Liver (tissue), 8 donors: ENCODE measurements at regions not wholly inside any gene's neighbourhood (a gene's known extent, or its start where the extent isn't known, plus 50 kb on each side); places are given as distances from the start of the nearest gene placed in this dataset.
A peak's percentile ranks its signal among the peaks of the same experiment; 100 is the strongest.

Source experiments
- DNase-seq: peaks from one replicate; pipeline ENCODE4 v3.0.0-alpha.2; 2017; ENCODE audit warnings: low spot score
- H3K27ac ChIP-seq, 2 donors: one replicate each; pipeline ENCODE4 v1.7.0; 2013; ENCODE audit warnings: inconsistent platforms in 2 of 2, low read length in 2 of 2, control low read depth in 1 of 2, low read depth in 1 of 2, mild to moderate bottlenecking in 1 of 2
- H3K27me3 ChIP-seq, 4 donors: one replicate each; pipeline versions ENCODE4 v1.6.1 to v1.7.0; 2013; ENCODE audit warnings: low read length in 3 of 4, inconsistent platforms in 1 of 4, mild to moderate bottlenecking in 1 of 4, moderate library complexity in 1 of 4; ENCODE audit not compliant: control insufficient read depth in 4 of 4, insufficient read depth in 4 of 4
- H3K36me3 ChIP-seq, 4 donors: one replicate each; pipeline versions ENCODE4 v1.6.1 to v1.7.0; 2013; ENCODE audit warnings: low read length in 3 of 4, mild to moderate bottlenecking in 3 of 4, low read depth in 1 of 4, moderate library complexity in 1 of 4; ENCODE audit not compliant: control insufficient read depth in 4 of 4, insufficient read depth in 3 of 4
- H3K4me1 ChIP-seq, 4 donors: one replicate each; pipeline versions ENCODE4 v1.6.1 to v1.7.0; 2013; ENCODE audit warnings: low read length in 3 of 4, mild to moderate bottlenecking in 3 of 4, moderate library complexity in 1 of 4; ENCODE audit not compliant: control insufficient read depth in 4 of 4, insufficient read depth in 4 of 4
- H3K4me3 ChIP-seq, 3 donors: one replicate each; pipeline versions ENCODE4 v1.6.1 to v1.7.0; 2013; ENCODE audit warnings: low read length in 3 of 3, control low read depth in 1 of 3, low read depth in 1 of 3, mild to moderate bottlenecking in 1 of 3
- H3K9ac ChIP-seq, 2 donors: one replicate each; pipeline ENCODE4 v1.7.0; 2013; ENCODE audit warnings: low read length in 2 of 2, mild to moderate bottlenecking in 2 of 2, moderate library complexity in 2 of 2, control low read depth in 1 of 2, low read depth in 1 of 2
- H3K9me3 ChIP-seq, 4 donors: one replicate each; pipeline versions ENCODE4 v1.6.1 to v1.7.0; 2013; ENCODE audit warnings: low read length in 3 of 4; ENCODE audit not compliant: control insufficient read depth in 4 of 4
- EGR1 ChIP-seq, 2 donors: IDR thresholded peaks; 2 replicates each; pipeline ENCODE4 v1.6.1; 2016 to 2018; ENCODE audit warnings: antibody characterized with exemption in 2 of 2, low read depth in 2 of 2
- FOXA1 ChIP-seq: IDR thresholded peaks from 2 replicates; pipeline ENCODE4 v1.6.1; 2016; ENCODE audit warnings: antibody characterized with exemption
- FOXA2 ChIP-seq: IDR thresholded peaks from 2 replicates; pipeline ENCODE4 v1.6.1; 2016; ENCODE audit warnings: antibody characterized with exemption
- HNF4A ChIP-seq, 2 donors: conservative IDR thresholded peaks; 2 replicates each; pipeline ENCODE4 v1.6.1; 2016; ENCODE audit warnings: antibody characterized with exemption in 2 of 2, mild to moderate bottlenecking in 2 of 2
- HNF4G ChIP-seq: IDR thresholded peaks from 2 replicates; pipeline ENCODE4 v1.6.1; 2016; ENCODE audit warnings: antibody characterized with exemption
- JUND ChIP-seq, 2 donors: IDR thresholded peaks; 2 replicates each; pipeline ENCODE4 v1.6.1; 2016; ENCODE audit warnings: antibody characterized with exemption in 2 of 2
- NR2F2 ChIP-seq: IDR thresholded peaks from 2 replicates; pipeline ENCODE4 v1.6.1; 2016; ENCODE audit warnings: antibody characterized with exemption
- RAD21 ChIP-seq, 2 donors: IDR thresholded peaks; 2 replicates each; pipeline ENCODE4 v1.6.1; 2016; ENCODE audit warnings: antibody characterized with exemption in 2 of 2, mild to moderate bottlenecking in 2 of 2
- RXRA ChIP-seq, 2 donors: IDR thresholded peaks; 2 replicates each; pipeline ENCODE4 v1.6.1; 2017 to 2018; ENCODE audit warnings: antibody characterized with exemption in 2 of 2, mild to moderate bottlenecking in 1 of 2
- SP1 ChIP-seq: IDR thresholded peaks from 2 replicates; pipeline ENCODE4 v1.6.1; 2018; ENCODE audit warnings: antibody characterized with exemption, mild to moderate bottlenecking
- TAF1 ChIP-seq: conservative IDR thresholded peaks from 2 replicates; pipeline ENCODE4 v1.6.1; 2016; ENCODE audit warnings: antibody characterized with exemption, mild to moderate bottlenecking
- WGBS: extraction: QIAGEN DNeasy Blood & Tissue Kit; methylation state at CpG from one replicate; pipeline ENCODE4 v1.1.7; 2013; 5-methylcytosine and 5-hydroxymethylcytosine counted together
- TF ChIP-seq, protein P1 (sequence below): IDR thresholded peaks from 2 replicates; pipeline ENCODE4 v1.6.1; 2016; ENCODE audit warnings: antibody characterized with exemption
- TF ChIP-seq, protein P2 (sequence below): IDR thresholded peaks from 2 replicates; pipeline ENCODE4 v1.6.1; 2016; ENCODE audit warnings: antibody characterized with exemption
- TF ChIP-seq, protein P3 (sequence below): IDR thresholded peaks from 2 replicates; pipeline ENCODE4 v1.6.1; 2016; ENCODE audit warnings: antibody characterized with exemption
- TF ChIP-seq, protein P4 (sequence below): fragments of 150-350 bp; IDR thresholded peaks from 2 replicates; pipeline ENCODE4 v1.5.1; 2017; ENCODE audit warnings: improper control_type of control experiment, low read depth, low read length; ENCODE audit not compliant: missing input control
- donor health status: healthy.
- donor health status: healthy.
- donor health status: healthy.
- donor health status: healthy.
- donor health status: healthy.

DNA sequence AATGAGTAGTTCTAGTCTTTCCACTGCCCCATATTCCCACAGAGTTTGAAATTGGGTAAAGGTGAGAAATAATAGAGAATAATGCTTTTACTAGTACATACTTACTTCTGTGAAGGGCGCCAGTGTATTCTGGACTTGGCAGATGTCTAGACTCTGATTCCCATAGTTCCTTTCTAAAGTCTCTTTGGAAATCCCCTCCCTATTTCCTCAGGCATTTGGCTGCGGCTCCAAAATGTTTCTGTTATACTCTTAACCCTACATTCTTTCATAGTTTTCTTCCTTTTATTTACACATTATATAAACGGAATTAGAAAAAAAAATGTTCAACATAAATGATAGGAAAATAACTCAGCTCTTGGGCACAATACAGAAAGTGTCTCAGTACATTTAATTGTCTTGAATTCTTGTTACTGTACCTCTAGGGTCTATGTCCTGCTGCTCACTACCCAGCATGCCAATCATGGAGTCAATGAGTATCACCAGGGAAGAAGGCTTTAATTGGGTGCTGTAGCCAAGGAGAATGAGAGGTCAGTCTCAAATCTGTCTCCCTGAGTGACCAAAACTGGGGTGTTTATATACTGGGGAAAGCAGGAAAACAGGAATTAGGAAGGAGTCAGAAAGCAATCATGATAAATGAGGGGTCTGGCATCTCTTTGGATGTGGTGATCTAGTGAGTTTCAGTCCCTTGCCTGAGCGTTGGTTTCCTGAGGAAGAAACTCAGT is 147.8 kb upstream of the MMADHC start:
- 78% methylated on average over 4 of the region's 4 CpGs for WGBS
- H3K4me3 ChIP-seq = no peak overlapping the region
- TF ChIP-seq TAF1 (no peak), JUND (IDR thresholded peaks at IDR 0.05) (no peak), FOXA1 (no peak), FOXA2 (no peak), HNF4A (conservative IDR thresholded peaks at IDR 0.05) (no peak), HNF4G (no peak), EGR1 (IDR thresholded peaks at IDR 0.05; ENCODE audit: low read depth in 2 of 2) (no peak), RXRA (IDR thresholded peaks at IDR 0.05) (no peak), NR2F2 (no peak), SP1 (no peak)
- TF ChIP-seq, protein P1, sequence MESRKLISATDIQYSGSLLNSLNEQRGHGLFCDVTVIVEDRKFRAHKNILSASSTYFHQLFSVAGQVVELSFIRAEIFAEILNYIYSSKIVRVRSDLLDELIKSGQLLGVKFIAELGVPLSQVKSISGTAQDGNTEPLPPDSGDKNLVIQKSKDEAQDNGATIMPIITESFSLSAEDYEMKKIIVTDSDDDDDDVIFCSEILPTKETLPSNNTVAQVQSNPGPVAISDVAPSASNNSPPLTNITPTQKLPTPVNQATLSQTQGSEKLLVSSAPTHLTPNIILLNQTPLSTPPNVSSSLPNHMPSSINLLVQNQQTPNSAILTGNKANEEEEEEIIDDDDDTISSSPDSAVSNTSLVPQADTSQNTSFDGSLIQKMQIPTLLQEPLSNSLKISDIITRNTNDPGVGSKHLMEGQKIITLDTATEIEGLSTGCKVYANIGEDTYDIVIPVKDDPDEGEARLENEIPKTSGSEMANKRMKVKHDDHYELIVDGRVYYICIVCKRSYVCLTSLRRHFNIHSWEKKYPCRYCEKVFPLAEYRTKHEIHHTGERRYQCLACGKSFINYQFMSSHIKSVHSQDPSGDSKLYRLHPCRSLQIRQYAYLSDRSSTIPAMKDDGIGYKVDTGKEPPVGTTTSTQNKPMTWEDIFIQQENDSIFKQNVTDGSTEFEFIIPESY = no peak
- TF ChIP-seq, protein P2, sequence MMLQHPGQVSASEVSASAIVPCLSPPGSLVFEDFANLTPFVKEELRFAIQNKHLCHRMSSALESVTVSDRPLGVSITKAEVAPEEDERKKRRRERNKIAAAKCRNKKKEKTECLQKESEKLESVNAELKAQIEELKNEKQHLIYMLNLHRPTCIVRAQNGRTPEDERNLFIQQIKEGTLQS = no peak
- TF ChIP-seq, protein P3, sequence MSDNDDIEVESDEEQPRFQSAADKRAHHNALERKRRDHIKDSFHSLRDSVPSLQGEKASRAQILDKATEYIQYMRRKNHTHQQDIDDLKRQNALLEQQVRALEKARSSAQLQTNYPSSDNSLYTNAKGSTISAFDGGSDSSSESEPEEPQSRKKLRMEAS = no peak
- TF ChIP-seq, protein P4, sequence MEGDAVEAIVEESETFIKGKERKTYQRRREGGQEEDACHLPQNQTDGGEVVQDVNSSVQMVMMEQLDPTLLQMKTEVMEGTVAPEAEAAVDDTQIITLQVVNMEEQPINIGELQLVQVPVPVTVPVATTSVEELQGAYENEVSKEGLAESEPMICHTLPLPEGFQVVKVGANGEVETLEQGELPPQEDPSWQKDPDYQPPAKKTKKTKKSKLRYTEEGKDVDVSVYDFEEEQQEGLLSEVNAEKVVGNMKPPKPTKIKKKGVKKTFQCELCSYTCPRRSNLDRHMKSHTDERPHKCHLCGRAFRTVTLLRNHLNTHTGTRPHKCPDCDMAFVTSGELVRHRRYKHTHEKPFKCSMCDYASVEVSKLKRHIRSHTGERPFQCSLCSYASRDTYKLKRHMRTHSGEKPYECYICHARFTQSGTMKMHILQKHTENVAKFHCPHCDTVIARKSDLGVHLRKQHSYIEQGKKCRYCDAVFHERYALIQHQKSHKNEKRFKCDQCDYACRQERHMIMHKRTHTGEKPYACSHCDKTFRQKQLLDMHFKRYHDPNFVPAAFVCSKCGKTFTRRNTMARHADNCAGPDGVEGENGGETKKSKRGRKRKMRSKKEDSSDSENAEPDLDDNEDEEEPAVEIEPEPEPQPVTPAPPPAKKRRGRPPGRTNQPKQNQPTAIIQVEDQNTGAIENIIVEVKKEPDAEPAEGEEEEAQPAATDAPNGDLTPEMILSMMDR = no peak
- H3K27ac ChIP-seq = no peak overlapping the region
- no peaks in the 10 kb centered on the region for H3K9me3 ChIP-seq
- DNase-seq = no peak
- H3K27me3 ChIP-seq = no peaks in the 10 kb centered on the region
- H3K9ac ChIP-seq = no peak overlapping the region
- H3K36me3 ChIP-seq = no peaks in the 10 kb centered on the region
- no peaks in the 10 kb centered on the region for H3K4me1 ChIP-seq

DNA sequence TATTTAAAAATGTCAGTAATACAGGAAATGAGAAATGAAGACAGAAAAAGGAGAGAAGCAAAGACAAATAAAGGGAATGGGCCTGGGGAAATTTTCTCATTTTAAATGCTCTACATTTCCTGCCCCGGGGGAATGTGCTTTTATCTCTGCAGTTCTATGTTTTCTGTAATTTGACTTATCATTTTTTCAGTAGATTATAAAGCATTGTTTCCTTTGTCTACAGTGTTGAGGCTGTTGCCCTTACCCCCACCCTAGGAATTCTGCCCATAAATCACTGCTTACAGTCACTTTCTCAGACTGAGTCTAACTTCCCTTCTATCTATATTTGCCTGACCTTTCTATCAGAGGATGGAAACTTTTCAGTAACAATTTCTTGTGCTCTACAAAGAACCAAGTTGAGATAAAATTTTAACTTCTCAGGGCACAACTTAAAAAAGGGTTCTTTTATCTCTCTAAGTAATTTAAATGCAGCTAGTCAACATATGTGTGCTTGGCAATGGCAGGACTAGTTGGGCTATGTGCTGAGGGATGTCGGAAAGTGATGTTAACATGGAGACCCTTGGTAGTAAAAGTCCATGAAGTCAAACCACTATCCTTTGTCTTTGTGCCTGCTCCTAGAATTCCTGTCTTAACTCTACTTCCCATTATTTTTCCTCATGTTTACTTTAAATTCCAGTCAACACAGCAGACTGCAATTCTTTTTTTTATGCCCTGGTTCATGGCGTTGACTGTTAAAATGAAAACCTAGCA is 146.5 kb upstream of the MMADHC start:
- no peaks in the 10 kb centered on the region for H3K4me1 ChIP-seq
- H3K4me3 ChIP-seq = no peak overlapping the region
- no peak for TF ChIP-seq RAD21 (IDR thresholded peaks at IDR 0.05)
- peak; percentile 58 for TF ChIP-seq NR2F2
- H3K27ac ChIP-seq = no peak overlapping the region
- H3K27me3 ChIP-seq = no peaks in the 10 kb centered on the region
- H3K36me3 ChIP-seq = no peaks in the 10 kb centered on the region
- no peaks in the 10 kb centered on the region for H3K9me3 ChIP-seq
- WGBS = 71% methylated on average over 3 of the region's 3 CpGs
- DNase-seq = no peak
- H3K9ac ChIP-seq = no peak overlapping the region
